GM12864 (cell line): ENCODE measurements at regions not wholly inside any gene's neighbourhood (a gene's known extent, or its start where the extent isn't known, plus 50 kb on each side); places are given as distances from the start of the nearest gene placed in this dataset.

Source experiments
- DNase-seq: peaks from one replicate; pipeline ENCODE4 v3.0.0-alpha.2; 2011; ENCODE audit warnings: low read depth
- H3K4me3 ChIP-seq: 2 replicates; pipeline ENCODE4 v1.5.1; 2011; ENCODE audit warnings: mild to moderate bottlenecking, low read depth, low read length, control low read depth
- CTCF ChIP-seq: IDR thresholded peaks from 2 replicates; pipeline ENCODE4 v1.5.1; 2011; ENCODE audit warnings: low read depth, mild to moderate bottlenecking, moderate library complexity, low read length, control low read depth, inconsistent platforms; ENCODE audit errors: missing control alignments

GRCh38 chr9:570187-570586 is 271.3 kb upstream of the DMRT1 start:
- TF ChIP-seq CTCF, result no peak
- H3K4me3 ChIP-seq, result no peak overlapping the region
- DNase-seq, result no peak

GRCh38 chr9:571066-571465 is 270.4 kb upstream of the DMRT1 start:
- TF ChIP-seq CTCF, result no peak
- DNase-seq, result no peak
- no peak overlapping the region for H3K4me3 ChIP-seq

GRCh38 chr9:571741-572140 is 269.8 kb upstream of the DMRT1 start:
- DNase-seq, result no peak
- H3K4me3 ChIP-seq, result no peak overlapping the region
- TF ChIP-seq CTCF, result no peak

- H3K4me3 ChIP-seq, result no peak overlapping the region
- TF ChIP-seq CTCF, result no peak
- no peak for DNase-seq
Measured at GRCh38 chr9:573691-574410, 267.6 kb upstream of the DMRT1 start.

GRCh38 chr9:575139-575538 is 266.4 kb upstream of the DMRT1 start:
- no peak for TF ChIP-seq CTCF
- H3K4me3 ChIP-seq, result no peak overlapping the region
- DNase-seq, result no peak

- TF ChIP-seq CTCF, result no peak
- H3K4me3 ChIP-seq, result no peak overlapping the region
- no peak for DNase-seq
Measured at GRCh38 chr9:580652-581342, 260.7 kb upstream of the DMRT1 start.
